ENCODE measurements at regions not wholly inside any gene's neighbourhood (a gene's known extent, or its start where the extent isn't known, plus 50 kb on each side); places are given as distances from the start of the nearest gene placed in this dataset.

DNA sequence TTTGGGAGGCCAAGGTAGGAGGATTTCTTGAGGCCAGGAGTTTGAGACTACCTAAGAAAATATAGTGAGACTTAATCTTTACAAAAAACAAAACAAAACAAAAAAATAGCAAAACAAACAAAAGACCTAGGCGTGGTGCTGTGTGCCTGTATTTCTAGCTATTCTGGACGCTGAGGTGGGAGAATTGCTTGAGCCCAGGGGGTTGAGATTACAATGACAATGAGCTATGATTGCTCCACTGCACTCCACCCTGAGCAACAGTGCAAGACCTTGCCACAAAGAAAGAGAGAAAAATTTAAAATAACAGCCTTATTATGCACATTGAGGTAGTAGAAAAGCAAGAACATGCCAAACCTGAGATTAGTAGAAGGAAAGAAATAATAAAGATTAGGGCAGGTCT is 657.7 kb downstream of the PDHA2 start (continued):
- TF ChIP-seq TCF7L2 (IDR thresholded peaks at IDR 0.05; ENCODE audit: borderline replicate concordance, extremely low read depth, insufficient read depth, insufficient read length): no peak
- TF ChIP-seq, protein P1, sequence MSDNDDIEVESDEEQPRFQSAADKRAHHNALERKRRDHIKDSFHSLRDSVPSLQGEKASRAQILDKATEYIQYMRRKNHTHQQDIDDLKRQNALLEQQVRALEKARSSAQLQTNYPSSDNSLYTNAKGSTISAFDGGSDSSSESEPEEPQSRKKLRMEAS (IDR thresholded peaks at IDR 0.05): no peak

DNA sequence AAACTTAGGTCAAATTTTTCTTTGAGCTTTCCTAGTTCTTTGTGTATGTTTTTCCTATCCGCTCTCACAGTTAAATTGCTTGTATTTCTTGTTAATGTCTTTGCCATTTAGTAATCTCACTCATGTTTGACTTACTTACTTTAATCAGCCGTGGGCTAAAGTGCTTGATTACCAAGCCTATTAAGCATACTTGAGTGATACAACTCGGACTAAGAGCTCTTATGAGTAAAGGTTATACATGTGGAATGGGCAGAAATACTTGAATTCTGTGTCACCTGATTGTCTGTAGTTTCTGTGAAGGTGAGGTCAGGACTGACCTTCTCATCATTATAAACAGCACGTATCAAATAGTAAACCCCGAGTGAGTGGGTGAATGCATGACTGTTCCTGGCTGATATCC is 664.5 kb downstream of the PDHA2 start:
- no peak for TF ChIP-seq SIN3A (IDR thresholded peaks at IDR 0.05; ENCODE audit: low read depth)
- TF ChIP-seq, protein P1 (IDR thresholded peaks at IDR 0.05): no peak
- no peak for TF ChIP-seq SRF (IDR thresholded peaks at IDR 0.05; ENCODE audit: low read depth)
- no peak for TF ChIP-seq POLR2AphosphoS5 (IDR thresholded peaks at IDR 0.05; ENCODE audit: low read depth, low read length)
- TF ChIP-seq ZNF274 (IDR thresholded peaks at IDR 0.05; ENCODE audit: low read depth, low read length): no peak
- TF ChIP-seq SP1 (IDR thresholded peaks at IDR 0.05; ENCODE audit: low read depth): no peak
- no peak for TF ChIP-seq POLR2A (IDR thresholded peaks at IDR 0.05; ENCODE audit: borderline replicate concordance, extremely low read depth, insufficient read depth, insufficient read length)
- TF ChIP-seq ELF1 (IDR thresholded peaks at IDR 0.05; ENCODE audit: borderline replicate concordance, low read depth): no peak
- BruUV-seq (replicated peaks): no TSS peak

More for the DNA sequence above, 664.5 kb downstream of the PDHA2 start:
- Histone ChIP-seq H3K9ac (ENCODE audit: low read length) (no peak overlapping the region), H3K9me2 (ENCODE audit: insufficient read depth) (no peaks in the 10 kb centered on the region), H2AFZ (ENCODE audit: low read depth, low read length, poor library complexity, severe bottlenecking) (no peak overlapping the region), H3K27me3 (ENCODE audit: insufficient read depth, low read length) (no peaks in the 10 kb centered on the region), H3K4me2 (ENCODE audit: low read length) (no peak overlapping the region), H3K9me3 (ENCODE audit: control insufficient read depth in 1 of 2, insufficient read depth in 1 of 2, low read depth in 1 of 2, low read length in 2 of 2) (no peaks in the 10 kb centered on the region), H4K20me1 (ENCODE audit: insufficient read depth) (no peaks in the 10 kb centered on the region; the same call in 1 of the 2 replicates), H3K79me2 (ENCODE audit: insufficient read depth, low read length) (no peaks in the 10 kb centered on the region), H3K4me3 (replicated peaks in 1 of 2; ENCODE audit: low read depth in 1 of 2, low read length in 2 of 2) (no peak overlapping the region), H3K27ac (ENCODE audit: low read depth, low read length) (no peak overlapping the region), H3K4me1 (ENCODE audit: control insufficient read depth in 1 of 2, insufficient read depth in 2 of 2, low read length in 2 of 2) (no peaks in the 10 kb centered on the region), H3K36me3 (ENCODE audit: control insufficient read depth in 1 of 2, insufficient read depth in 2 of 2, low read length in 2 of 2) (no peaks in the 10 kb centered on the region)
- intact Hi-C loops (cut with micrococcal nuclease): no loop called here
- POLR2A ChIA-PET: no interaction called here
- RAD21 ChIA-PET (ENCODE audit: low non-redundant PET in 1 of 2, low total read pairs in 2 of 2, uncharacterized antibody in 2 of 2, unreplicated experiment in 2 of 2): no interaction called here
- CTCF ChIA-PET: no interaction called here
- ATAC-seq (no peak), DNase-seq (ENCODE audit: low read depth, low spot score) (no peak)
